Ovary (tissue), 3 donors: ENCODE measurements at regions not wholly inside any gene's neighbourhood (a gene's known extent, or its start where the extent isn't known, plus 50 kb on each side); places are given as distances from the start of the nearest gene placed in this dataset.

Experiments used
- CTCF ChIP-seq, 3 donors: fragments of 450-650 bp in 2 of 3; fragments of 200-600 bp in 1 of 3; IDR thresholded peaks; one replicate each; pipeline versions ENCODE4 v1.5.1 to v1.8.0; 2016 to 2022; ENCODE audit warnings: antibody characterized with exemption in 3 of 3, mild to moderate bottlenecking in 1 of 3
- EP300 ChIP-seq: sonication (generic); formaldehyde crosslinking; IDR thresholded peaks from one replicate; pipeline ENCODE4 v1.6.1; 2017; ENCODE audit warnings: antibody characterized with exemption
- POLR2A ChIP-seq: fragments of 450-650 bp; IDR thresholded peaks from one replicate; pipeline ENCODE4 v1.6.1; 2017; ENCODE audit warnings: antibody characterized with exemption, mild to moderate bottlenecking, moderate library complexity
- donor health status: DM: no; HTN: no; CAD: no.

DNA sequence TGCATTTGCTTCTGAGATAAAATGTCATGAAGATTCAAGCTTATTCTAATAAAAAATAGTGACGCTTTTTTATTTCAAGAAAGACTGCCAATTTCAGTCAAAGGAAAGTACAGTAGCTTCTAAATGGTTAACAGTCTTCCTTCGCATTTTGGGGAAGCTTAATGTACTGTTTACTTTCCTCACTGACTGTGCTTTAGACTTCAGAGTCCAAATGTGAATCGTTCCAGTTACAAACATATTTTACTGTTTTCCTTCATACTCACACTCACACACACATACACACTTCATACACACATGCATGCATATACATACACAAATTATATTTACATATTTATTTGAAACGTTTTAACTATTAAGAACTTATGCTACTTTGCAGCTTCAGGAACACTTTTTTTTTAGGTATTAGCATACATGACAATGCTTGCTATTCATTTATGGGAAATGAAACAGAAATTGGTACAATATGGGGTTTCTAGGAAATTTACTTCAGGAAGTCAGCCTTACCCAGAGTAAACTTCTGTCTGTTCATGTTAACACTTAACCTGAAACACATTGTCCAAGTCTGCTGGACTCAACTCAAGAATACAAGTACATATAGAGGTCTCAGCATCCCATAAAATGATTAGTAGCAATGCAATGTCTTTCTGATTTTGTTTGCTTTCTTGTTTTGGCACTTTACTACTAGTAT lies 145.4 kb downstream of the RPS12 start:
- TF ChIP-seq EP300 (no peak), CTCF (IDR thresholded peaks at IDR 0.05) (no peak), POLR2A (no peak)
